ENCODE measurements at regions not wholly inside any gene's neighbourhood (a gene's known extent, or its start where the extent isn't known, plus 50 kb on each side); places are given as distances from the start of the nearest gene placed in this dataset.

GRCh38 chr2:150309311-150310080, 178.0 kb downstream of the RND3 start:
- no peak for TF ChIP-seq UBTF (IDR thresholded peaks at IDR 0.05; ENCODE audit: borderline replicate concordance in 1 of 2, low read depth in 2 of 2, low read length in 2 of 2)
- TF ChIP-seq CUX1 (CRISPR knock-in tag; IDR thresholded peaks at IDR 0.05): no peak
- TF ChIP-seq SIRT6 (IDR thresholded peaks at IDR 0.05; ENCODE audit: low read depth, low read length): no peak
- TF ChIP-seq STAG1 (CRISPR knock-in tag; IDR thresholded peaks at IDR 0.05; ENCODE audit: borderline replicate concordance): no peak
- TF ChIP-seq ZNF224 (CRISPR knock-in tag; IDR thresholded peaks at IDR 0.05): no peak
- ChIA-PET CTCF (ENCODE audit: low intra/inter-chr PET ratio) (no interaction called here), POLR2A (no interaction called here)
- ATAC-seq (no peak), FAIRE-seq (no peak), DNase-seq (ENCODE audit: extremely low read depth in 1 of 4, low spot score in 3 of 4) (no peak)
- no peak overlapping the region for H3K4me3 ChIP-seq
- no TSS peak for BruUV-seq (replicated peaks)
- no peaks in the 10 kb centered on the region for H4K20me1 ChIP-seq (replicated peaks; ENCODE audit: control insufficient read depth, insufficient read depth, low read length)
- no peaks in the 10 kb centered on the region for H3K36me3 ChIP-seq (ENCODE audit: control insufficient read depth, insufficient read depth, low read length)
- H3K9me3 ChIP-seq (replicated peaks; ENCODE audit: control insufficient read depth, insufficient read depth, low read depth, low read length): peaks cover 3% of the 10 kb centered on the region; the same call in 1 of the 2 replicates
- H2AFZ ChIP-seq (ENCODE audit: low read depth, low read length): no peak overlapping the region
- no peaks in the 10 kb centered on the region for H3K79me2 ChIP-seq (ENCODE audit: control insufficient read depth, insufficient read depth, low read length)
- H3K27ac ChIP-seq (ENCODE audit: extremely low read depth, low read depth, low read length): no peak overlapping the region
- no peaks in the 10 kb centered on the region for H3K9me1 ChIP-seq (ENCODE audit: control insufficient read depth, insufficient read depth, low read length)
- intact Hi-C loops (cut with micrococcal nuclease) (no loop called here), in situ Hi-C loops (cut with MboI) (no loop called here)
- H3K9ac ChIP-seq (ENCODE audit: insufficient read depth in 1 of 2, low read depth in 2 of 2, low read length in 2 of 2): no peak overlapping the region
- H3K27me3 ChIP-seq (ENCODE audit: control insufficient read depth in 2 of 2, insufficient read depth in 2 of 2, low read length in 2 of 2): no peaks in the 10 kb centered on the region
- no peak overlapping the region for H3K4me2 ChIP-seq (ENCODE audit: insufficient read depth, low read length)
- no peaks in the 10 kb centered on the region for H3K4me1 ChIP-seq (replicated peaks in 1 of 2; ENCODE audit: control insufficient read depth in 2 of 2, insufficient read depth in 2 of 2, low read length in 2 of 2)
- WGBS (ENCODE audit: insufficient coverage, low coverage, missing lambda C conversion rate): 3% methylated on average over 3 of the region's 3 CpGs

All from K562 (cell line).